RWPE2 (cell line): ENCODE measurements at regions not wholly inside any gene's neighbourhood (a gene's known extent, or its start where the extent isn't known, plus 50 kb on each side); places are given as distances from the start of the nearest gene placed in this dataset.

Experiments used
- ATAC-seq: fragments of 200-7000 bp; cut with Tn5 transposase; 3 replicates; pipeline ENCODE4 v1.9.1; 2021; ENCODE audit warnings: low read depth
- DNase-seq: peaks from one replicate; pipeline ENCODE4 v3.0.0-alpha.2; 2020; ENCODE audit warnings: low spot score
- H3K27ac ChIP-seq: fragments of 450-650 bp; 2 replicates; pipeline ENCODE4 v1.5.1; 2017; ENCODE audit warnings: mild to moderate bottlenecking; ENCODE audit not compliant: poor library complexity, severe bottlenecking
- H3K27me3 ChIP-seq: fragments of 250-450 bp; sonication (Bioruptor Pico); 2 replicates; pipeline ENCODE4 v1.5.1; 2021; ENCODE audit warnings: mild to moderate bottlenecking, moderate library complexity; ENCODE audit not compliant: insufficient read depth, poor library complexity, severe bottlenecking
- H3K36me3 ChIP-seq: fragments of 250-450 bp; sonication (Bioruptor Pico); 2 replicates; pipeline ENCODE4 v1.5.1; 2020; ENCODE audit warnings: low read depth, mild to moderate bottlenecking, moderate library complexity
- H3K4me1 ChIP-seq: fragments of 250-450 bp; sonication (Bioruptor Pico); 2 replicates; pipeline ENCODE4 v1.5.1; 2021; ENCODE audit warnings: mild to moderate bottlenecking, moderate library complexity; ENCODE audit not compliant: insufficient read depth, poor library complexity, severe bottlenecking
- H3K4me3 ChIP-seq: fragments of 250-450 bp; sonication (Bioruptor Pico); 2 replicates; pipeline ENCODE4 v1.5.1; 2021; ENCODE audit warnings: mild to moderate bottlenecking, moderate library complexity; ENCODE audit not compliant: severe bottlenecking
- H3K9me3 ChIP-seq: fragments of 250-450 bp; sonication (Bioruptor Pico); 2 replicates; pipeline ENCODE4 v1.5.1; 2021; ENCODE audit warnings: mild to moderate bottlenecking, moderate library complexity; ENCODE audit not compliant: severe bottlenecking
- TF ChIP-seq, protein P1 (sequence below): fragments of 450-650 bp; IDR thresholded peaks from one replicate; pipeline ENCODE4 v1.5.1; 2017; ENCODE audit warnings: mild to moderate bottlenecking, moderate library complexity; ENCODE audit not compliant: poor library complexity, severe bottlenecking

DNA sequence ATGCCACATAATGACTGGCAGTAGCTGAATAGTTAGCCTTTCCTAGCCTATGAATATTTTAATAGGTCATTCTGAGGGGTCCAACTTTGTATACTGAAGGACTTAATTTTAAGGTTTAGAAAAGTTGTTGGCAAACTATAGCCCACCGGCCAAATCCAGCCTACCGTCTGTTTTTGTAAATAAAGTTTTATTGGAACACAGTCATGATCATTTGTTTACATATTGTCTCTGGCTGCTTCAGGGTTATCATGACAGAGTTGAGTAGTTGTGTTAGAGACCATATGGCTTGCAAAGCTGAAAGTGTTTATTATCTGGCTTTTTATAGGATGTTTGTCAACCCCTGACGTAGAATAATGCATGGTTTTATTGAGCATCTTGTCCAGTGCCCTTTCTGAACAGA, 73.4 kb downstream of the NTMT2 start:
- TF ChIP-seq, protein P1, sequence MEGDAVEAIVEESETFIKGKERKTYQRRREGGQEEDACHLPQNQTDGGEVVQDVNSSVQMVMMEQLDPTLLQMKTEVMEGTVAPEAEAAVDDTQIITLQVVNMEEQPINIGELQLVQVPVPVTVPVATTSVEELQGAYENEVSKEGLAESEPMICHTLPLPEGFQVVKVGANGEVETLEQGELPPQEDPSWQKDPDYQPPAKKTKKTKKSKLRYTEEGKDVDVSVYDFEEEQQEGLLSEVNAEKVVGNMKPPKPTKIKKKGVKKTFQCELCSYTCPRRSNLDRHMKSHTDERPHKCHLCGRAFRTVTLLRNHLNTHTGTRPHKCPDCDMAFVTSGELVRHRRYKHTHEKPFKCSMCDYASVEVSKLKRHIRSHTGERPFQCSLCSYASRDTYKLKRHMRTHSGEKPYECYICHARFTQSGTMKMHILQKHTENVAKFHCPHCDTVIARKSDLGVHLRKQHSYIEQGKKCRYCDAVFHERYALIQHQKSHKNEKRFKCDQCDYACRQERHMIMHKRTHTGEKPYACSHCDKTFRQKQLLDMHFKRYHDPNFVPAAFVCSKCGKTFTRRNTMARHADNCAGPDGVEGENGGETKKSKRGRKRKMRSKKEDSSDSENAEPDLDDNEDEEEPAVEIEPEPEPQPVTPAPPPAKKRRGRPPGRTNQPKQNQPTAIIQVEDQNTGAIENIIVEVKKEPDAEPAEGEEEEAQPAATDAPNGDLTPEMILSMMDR, result no peak
- no peak overlapping the region for H3K4me3 ChIP-seq
- no peaks in the 10 kb centered on the region for H3K36me3 ChIP-seq
- DNase-seq, result no peak
- no peaks in the 10 kb centered on the region for H3K4me1 ChIP-seq
- no peak for ATAC-seq
- no peak overlapping the region for H3K27ac ChIP-seq
- H3K27me3 ChIP-seq, result no peaks in the 10 kb centered on the region
- no peaks in the 10 kb centered on the region for H3K9me3 ChIP-seq

DNA sequence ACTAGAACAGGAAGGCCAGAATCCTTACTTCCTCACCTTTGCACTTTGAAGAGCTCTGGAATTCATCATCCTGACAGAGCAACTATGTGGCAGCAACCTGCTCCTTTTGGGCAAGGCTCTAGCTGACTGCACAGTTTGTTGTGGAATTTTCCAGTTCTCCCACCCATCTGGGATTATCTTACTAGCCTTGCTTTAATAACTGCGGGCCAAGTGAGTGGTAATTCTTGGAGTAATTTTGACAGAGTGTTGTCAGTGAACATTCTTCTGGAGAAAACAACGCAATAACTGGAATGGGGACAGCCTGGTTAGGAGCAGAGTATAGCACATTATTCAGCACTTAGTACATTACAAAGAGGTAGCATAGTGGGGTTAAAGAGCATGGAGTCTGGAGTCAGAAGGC, 75.3 kb downstream of the NTMT2 start:
- H3K4me3 ChIP-seq, result no peak overlapping the region
- H3K27ac ChIP-seq, result no peak overlapping the region
- TF ChIP-seq, protein P1, result no peak
- DNase-seq (no peak), ATAC-seq (no peak)
- H3K27me3 ChIP-seq, result no peaks in the 10 kb centered on the region
- H3K4me1 ChIP-seq, result no peaks in the 10 kb centered on the region
- no peaks in the 10 kb centered on the region for H3K9me3 ChIP-seq
- H3K36me3 ChIP-seq, result no peaks in the 10 kb centered on the region

DNA sequence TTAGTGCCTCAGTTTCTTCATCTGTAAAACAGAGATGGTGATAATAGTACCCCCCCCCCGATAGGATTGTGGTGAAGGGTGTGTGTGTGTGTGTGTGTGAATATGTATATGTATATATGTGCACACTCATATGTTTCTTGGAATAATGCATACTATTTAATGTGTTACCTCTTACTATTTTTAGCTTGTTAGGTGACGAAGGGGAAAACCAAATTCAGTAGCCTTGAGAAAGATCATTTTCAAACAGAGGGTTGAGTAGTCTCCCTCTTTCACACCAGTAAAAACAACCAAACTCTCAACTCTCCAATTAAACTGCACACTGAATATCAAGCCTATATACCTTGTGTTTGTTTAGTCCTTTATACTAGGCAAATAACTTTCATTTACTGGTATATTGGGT, 75.7 kb downstream of the NTMT2 start:
- Histone ChIP-seq H3K27ac (no peak overlapping the region), H3K4me1 (no peaks in the 10 kb centered on the region), H3K27me3 (no peaks in the 10 kb centered on the region), H3K36me3 (no peaks in the 10 kb centered on the region), H3K9me3 (no peaks in the 10 kb centered on the region), H3K4me3 (no peak overlapping the region)
- no peak for ATAC-seq
- TF ChIP-seq, protein P1, result no peak
- no peak for DNase-seq

DNA sequence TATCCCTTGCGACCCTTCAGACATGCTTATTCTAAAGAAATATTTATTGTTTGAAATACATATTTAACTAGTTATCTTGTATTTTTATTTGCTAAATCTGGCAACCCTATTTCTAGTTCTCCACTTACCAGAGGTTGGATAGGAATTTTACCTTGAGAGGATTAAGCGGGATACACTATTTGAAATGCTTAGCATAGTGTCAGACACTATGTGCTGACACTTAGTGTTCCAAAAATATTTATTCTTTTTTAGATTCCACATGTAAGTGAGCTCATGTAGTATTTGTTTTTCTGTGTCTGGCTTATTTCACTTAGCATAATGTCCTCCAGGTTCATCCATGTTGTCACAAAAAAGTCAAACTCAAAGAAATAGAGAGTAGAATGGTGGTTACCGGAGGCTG, 78.7 kb downstream of the NTMT2 start:
- H3K4me3 ChIP-seq, result no peak overlapping the region
- no peak overlapping the region for H3K27ac ChIP-seq
- no peaks in the 10 kb centered on the region for H3K4me1 ChIP-seq
- TF ChIP-seq, protein P1, result no peak
- no peaks in the 10 kb centered on the region for H3K9me3 ChIP-seq
- no peaks in the 10 kb centered on the region for H3K36me3 ChIP-seq
- ATAC-seq (no peak), DNase-seq (no peak)
- H3K27me3 ChIP-seq, result no peaks in the 10 kb centered on the region

DNA sequence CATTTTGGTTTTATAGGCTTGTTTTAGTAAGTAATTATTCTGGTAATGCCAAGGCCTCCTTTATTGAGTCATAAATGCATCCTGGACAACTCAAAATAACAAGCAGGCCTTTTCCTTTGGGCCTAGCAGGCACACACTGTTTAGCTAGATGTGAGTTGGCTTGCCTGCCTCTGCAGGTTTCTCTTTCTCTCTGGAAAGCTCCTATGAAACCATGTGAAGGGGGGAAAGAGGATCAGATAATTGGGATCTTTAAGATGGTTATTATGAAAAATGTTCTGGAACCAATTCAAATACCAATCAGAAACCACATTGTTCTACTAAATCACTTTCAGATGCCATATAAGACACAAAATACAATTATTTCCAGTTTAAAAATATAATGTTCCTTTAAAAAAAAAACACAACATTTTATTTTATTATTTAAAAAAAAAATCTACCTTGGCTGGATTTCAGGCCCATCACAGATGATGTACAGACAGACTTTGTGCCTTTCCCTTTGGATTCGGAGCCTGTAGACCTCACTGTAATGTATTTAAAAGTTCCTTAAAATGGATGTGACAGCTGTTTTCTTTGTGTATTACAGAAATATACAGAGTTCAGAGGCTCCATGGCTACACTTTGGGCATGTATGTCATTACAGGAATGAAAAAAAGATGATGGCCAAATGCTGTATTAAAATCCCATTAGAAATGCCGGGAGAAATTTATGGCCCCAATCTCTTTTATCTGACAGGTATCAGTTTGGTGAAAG, 80.2 kb downstream of the NTMT2 start:
- Histone ChIP-seq H3K4me1 (no peaks in the 10 kb centered on the region), H3K27ac (no peak overlapping the region), H3K9me3 (no peaks in the 10 kb centered on the region), H3K4me3 (no peak overlapping the region), H3K36me3 (no peaks in the 10 kb centered on the region), H3K27me3 (no peaks in the 10 kb centered on the region)
- DNase-seq (no peak), ATAC-seq (no peak)
- TF ChIP-seq, protein P1, result no peak
